Hematopoietic multipotent progenitor cell treated with erythropoietin and hydrocortisone succinate and interleukin-3 and kit ligand, for 8 days (in vitro differentiated cells): ENCODE measurements at regions not wholly inside any gene's neighbourhood (a gene's known extent, or its start where the extent isn't known, plus 50 kb on each side); places are given as distances from the start of the nearest gene placed in this dataset.

ENCODE experiments used
- DNase-seq: peaks from one replicate; pipeline ENCODE4 v3.0.0-alpha.2; 2015

- DNase-seq, result no peak
Observed at GRCh38 chr16:79543219-79543618, 57.3 kb downstream of the MAF start.

DNA sequence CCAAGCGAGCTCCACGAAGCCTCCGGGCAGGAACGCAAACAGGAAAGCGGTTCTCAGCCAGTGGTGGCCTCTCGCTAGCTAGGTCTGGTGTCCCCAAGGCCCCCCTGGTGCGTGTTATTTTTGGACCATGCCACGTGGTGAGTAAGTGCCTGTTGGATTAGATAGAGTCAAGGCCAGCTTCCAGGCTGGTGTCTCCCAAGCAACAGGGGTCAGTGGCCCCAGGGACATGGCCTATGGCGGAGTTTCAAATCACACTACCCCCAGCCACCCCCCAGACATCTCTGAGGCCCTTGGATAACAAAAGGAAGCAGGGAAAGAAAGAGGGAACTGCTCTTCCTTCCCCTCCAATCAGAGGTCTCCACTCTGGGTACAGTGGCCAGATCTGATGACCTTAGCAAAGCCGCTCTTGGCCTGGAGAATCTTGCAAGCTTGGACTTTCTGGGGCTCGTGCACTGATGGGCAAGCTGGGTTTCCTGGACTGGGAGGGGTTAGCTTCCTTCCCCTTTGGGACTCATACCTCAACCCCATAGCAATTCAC is 58.2 kb downstream of the MAF start:
- DNase-seq, result no peak

GRCh38 chr16:79540825-79541595 is 59.5 kb downstream of the MAF start:
- DNase-seq, result no peak

DNA sequence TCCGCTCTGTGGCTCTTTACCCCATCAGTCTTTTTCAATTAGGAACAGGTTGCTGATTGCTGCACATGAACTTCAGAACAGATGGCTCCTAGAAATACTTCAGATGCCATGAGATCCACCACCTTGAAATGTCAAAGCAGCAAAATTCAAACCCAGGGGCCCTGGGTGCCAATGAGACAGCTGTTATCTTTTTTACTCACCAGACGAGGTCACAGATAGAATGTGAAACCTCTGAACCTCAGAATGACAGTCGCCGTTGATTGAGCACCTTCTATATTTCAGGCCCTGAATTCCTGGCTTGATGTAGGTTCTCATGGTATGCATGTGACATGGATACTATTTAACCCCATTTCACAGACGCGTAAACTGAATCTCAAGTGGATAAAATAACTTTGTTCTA is 63.0 kb downstream of the MAF start:
- no peak for DNase-seq

DNA sequence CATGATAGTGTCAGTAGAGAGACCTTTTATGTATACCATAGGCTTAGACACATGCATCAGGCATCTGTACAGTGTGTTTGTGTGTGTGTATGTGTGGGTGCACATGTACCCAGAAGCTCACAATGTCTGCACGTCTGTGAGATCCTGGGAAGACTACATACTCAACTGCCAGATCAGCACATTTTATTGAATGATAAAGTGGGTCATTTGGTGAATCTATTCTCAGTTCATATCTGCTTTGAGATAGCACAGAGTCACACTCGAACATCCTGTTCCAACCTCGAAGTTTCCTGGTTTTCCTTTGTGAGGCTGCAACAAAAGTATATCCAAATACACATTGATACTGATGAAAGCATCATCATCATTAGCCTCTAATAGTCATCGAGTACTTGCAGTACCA is 63.6 kb downstream of the MAF start:
- DNase-seq, result no peak

GRCh38 chr16:79535130-79535529 is 65.4 kb downstream of the MAF start:
- no peak for DNase-seq

DNA sequence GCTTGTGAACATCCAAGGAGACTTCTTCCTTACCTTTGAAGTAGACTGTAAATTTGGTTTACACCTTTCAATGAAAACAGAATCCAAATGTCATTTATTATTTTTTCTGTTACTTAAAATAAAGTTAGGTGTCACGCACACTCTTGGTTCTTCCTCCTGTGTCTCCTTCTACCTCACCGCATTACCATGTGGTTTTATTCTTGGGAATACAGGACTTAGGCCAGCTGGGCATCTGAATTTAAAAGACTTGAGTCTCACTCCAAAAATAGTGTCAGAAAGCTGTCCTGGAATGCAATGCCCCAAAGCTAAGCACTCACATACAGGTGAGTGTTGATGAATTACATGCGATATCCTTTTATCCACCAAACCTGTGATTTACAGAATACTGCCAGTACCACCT is 66.4 kb downstream of the MAF start:
- DNase-seq, result no peak

DNA sequence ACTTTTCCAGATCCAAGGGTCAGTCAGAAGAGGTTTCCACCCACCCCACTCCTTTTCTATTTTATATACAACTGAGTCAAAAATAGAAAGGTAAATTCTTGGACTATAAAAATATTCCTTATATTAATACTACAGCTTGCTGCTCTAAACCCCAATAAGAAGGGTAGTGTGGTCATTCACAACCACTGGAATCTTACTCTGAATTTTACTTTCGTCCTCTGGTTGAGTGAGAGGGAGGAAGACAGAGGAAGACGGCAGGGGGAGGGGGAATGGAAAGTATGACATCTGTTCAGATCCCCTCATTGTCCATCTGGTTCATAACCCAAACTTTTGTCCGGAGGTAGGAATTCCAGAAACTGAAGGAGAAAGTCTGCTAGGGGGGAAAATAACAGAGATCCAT is 67.2 kb downstream of the MAF start:
- no peak for DNase-seq

GRCh38 chr16:79532785-79533184 is 67.8 kb downstream of the MAF start:
- DNase-seq, result no peak

DNA sequence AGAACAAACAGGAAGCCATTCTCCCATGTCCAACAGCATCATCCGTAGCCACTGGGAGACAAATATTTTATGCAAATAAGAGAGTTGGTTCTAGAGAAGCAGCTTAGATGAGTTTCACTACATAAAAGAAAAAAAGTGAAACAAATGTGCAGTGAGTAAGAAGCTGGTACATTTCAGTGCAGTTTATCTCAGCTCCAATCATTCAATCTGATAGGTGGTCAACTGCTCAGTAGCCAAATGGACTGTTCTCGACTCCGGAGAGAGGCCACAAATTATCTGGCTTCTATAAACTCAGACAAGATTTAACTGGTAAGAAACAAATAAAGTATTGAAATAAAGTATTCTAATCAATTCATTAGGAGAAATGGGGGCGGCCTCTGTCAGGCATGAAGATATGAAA is 68.3 kb downstream of the MAF start:
- no peak for DNase-seq

GRCh38 chr16:79528338-79528737 is 72.2 kb downstream of the MAF start:
- no peak for DNase-seq

DNA sequence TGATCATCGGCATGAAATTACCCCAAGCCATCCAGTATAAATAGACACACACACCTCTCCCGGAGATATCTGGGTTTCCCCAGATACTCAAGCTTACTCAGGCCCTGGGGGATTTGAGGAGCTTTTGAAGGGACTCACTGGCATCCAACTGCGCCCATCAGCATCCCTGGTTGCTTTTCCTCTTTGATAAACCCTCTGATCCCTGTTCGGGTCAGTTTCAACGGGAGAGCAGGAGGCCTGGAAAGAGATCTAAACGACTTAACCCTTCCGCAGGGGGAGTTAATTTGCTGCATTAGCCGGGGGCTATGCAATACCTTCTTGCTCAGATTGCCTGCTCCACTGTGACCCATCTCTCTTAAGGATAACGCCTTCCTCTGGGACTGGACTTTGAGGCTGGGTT is 76.6 kb downstream of the MAF start:
- DNase-seq, result no peak

DNA sequence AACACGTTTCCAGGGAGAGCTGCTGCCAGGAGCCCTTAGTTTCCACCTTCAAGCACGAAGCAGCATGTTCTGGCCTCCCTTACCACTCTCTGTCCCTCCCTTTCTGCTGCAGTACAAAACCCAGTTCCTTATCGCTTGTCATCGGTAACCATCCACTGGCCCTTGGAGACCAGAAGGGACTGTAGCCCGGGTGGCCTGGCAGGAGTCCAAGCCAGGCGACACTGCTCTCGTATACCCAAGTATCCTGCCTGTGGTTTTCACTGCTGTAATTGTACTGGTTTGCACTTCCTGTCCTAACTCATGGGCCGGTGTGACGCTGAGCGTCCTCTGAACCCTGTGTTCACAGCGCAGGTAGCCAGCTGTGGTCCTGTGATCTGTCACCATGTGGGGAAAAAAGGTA is 81.1 kb downstream of the MAF start:
- DNase-seq, result peak; percentile 62

GRCh38 chr16:79517156-79517555 is 83.4 kb downstream of the MAF start:
- DNase-seq, result no peak

DNA sequence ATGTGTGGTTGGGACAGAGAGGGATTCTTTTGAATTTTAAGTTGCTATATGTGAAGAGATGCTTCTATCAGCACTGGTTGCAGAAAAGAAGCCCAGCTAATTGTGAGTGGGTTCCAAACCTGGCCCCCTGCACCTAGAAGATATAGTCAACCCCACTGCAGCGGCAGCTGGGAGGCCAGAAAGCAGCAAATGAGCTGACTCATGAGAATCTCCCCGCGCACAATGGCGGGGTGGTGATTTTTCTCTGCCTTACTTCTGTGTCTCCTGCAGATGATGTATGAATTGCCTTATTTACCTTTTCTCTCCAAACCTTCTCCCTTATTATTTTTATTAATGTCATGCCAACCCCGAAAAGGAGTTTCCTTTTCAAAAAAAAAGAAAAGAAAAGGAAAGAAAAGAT is 89.7 kb downstream of the MAF start:
- DNase-seq, result no peak

- DNase-seq, result no peak
Observed at GRCh38 chr16:79509906-79510305, 90.6 kb downstream of the MAF start.

GRCh38 chr16:79509211-79509631 is 91.3 kb downstream of the MAF start:
- DNase-seq, result no peak

GRCh38 chr16:79508294-79508693 is 92.2 kb downstream of the MAF start:
- no peak for DNase-seq

GRCh38 chr16:79505344-79505743 is 95.2 kb downstream of the MAF start:
- no peak for DNase-seq

DNA sequence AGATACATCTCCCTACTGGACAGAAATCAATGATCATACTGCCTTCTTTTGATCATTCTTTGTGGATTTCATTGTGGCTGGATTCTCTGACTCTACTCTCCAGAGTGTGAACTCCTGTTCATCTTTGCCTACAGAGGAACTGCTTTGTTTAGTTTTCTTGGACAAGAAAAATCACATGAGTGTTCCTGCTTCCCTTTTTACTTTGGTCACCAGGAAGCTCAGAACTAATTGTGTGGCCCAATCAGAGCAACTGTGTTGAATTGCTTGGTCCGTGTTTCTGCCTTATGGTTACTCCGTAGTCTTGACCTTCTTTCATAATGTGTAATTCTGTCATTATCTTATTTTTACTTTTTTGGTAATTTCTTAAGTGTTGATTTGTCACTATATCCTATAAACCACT is 97.0 kb downstream of the MAF start:
- no peak for DNase-seq

- no peak for DNase-seq
Observed at GRCh38 chr16:79501446-79501845, 99.1 kb downstream of the MAF start.

GRCh38 chr16:79500866-79501265 is 99.7 kb downstream of the MAF start:
- DNase-seq, result no peak

- DNase-seq, result no peak
Observed at GRCh38 chr16:79500286-79500685, 100.3 kb downstream of the MAF start.

- no peak for DNase-seq
Observed at GRCh38 chr16:79498928-79499327, 101.6 kb downstream of the MAF start.
